PFSK-1 (cell line): ENCODE measurements at regions not wholly inside any gene's neighbourhood (a gene's known extent, or its start where the extent isn't known, plus 50 kb on each side); places are given as distances from the start of the nearest gene placed in this dataset.

Experiments used
- FOXP2 ChIP-seq: optimal IDR thresholded peaks from 2 replicates; pipeline ENCODE3; 2011; ENCODE audit warnings: borderline replicate concordance, control low read depth, inconsistent platforms; ENCODE audit not compliant: insufficient read depth; ENCODE audit errors: extremely low read length, extremely low read depth
- POLR2AphosphoS5 ChIP-seq: IDR thresholded peaks from 2 replicates; pipeline ENCODE4 v1.6.1; 2012; ENCODE audit warnings: low read depth, mild to moderate bottlenecking, control low read depth, low read length, moderate library complexity
- SIN3A ChIP-seq: IDR thresholded peaks from 2 replicates; pipeline ENCODE4 v1.6.1; 2012; ENCODE audit warnings: mild to moderate bottlenecking, low read length, moderate library complexity, borderline replicate concordance; ENCODE audit not compliant: insufficient read depth
- TAF1 ChIP-seq: IDR thresholded peaks from 2 replicates; pipeline ENCODE4 v1.6.1; 2012; ENCODE audit warnings: low read length, control low read depth, borderline replicate concordance; ENCODE audit not compliant: insufficient read depth
- TF ChIP-seq, protein P1 (sequence below), 2 experiments: IDR thresholded peaks; 2 replicates each; pipeline versions ENCODE4 v1.6.1 to v1.8.0; 2011 to 2012; ENCODE audit warnings: low read depth in 2 of 2, low read length in 2 of 2, control low read depth in 1 of 2, inconsistent platforms in 1 of 2, mild to moderate bottlenecking in 1 of 2, moderate library complexity in 1 of 2; ENCODE audit not compliant: insufficient read depth in 1 of 2

DNA sequence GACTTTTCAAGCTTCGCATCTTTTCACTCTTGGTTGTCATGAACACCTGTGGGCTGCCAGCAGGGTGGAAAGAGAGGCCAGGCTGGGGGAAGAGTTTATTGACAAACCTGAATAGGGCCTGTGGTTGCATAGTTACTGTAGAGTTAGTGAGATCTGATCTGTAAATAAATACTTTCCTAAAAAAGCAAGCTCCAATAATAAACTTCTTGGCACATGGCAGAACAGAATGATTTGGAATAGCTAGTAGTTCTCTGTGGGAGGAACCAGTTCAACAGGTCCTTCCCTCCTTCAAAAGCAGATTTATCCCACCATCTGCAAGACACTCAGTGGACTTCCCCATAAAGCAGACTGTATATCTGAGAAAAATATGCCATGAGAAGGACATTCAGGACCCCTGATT lies 445.0 kb downstream of the HACE1 start:
- TF ChIP-seq, protein P1, sequence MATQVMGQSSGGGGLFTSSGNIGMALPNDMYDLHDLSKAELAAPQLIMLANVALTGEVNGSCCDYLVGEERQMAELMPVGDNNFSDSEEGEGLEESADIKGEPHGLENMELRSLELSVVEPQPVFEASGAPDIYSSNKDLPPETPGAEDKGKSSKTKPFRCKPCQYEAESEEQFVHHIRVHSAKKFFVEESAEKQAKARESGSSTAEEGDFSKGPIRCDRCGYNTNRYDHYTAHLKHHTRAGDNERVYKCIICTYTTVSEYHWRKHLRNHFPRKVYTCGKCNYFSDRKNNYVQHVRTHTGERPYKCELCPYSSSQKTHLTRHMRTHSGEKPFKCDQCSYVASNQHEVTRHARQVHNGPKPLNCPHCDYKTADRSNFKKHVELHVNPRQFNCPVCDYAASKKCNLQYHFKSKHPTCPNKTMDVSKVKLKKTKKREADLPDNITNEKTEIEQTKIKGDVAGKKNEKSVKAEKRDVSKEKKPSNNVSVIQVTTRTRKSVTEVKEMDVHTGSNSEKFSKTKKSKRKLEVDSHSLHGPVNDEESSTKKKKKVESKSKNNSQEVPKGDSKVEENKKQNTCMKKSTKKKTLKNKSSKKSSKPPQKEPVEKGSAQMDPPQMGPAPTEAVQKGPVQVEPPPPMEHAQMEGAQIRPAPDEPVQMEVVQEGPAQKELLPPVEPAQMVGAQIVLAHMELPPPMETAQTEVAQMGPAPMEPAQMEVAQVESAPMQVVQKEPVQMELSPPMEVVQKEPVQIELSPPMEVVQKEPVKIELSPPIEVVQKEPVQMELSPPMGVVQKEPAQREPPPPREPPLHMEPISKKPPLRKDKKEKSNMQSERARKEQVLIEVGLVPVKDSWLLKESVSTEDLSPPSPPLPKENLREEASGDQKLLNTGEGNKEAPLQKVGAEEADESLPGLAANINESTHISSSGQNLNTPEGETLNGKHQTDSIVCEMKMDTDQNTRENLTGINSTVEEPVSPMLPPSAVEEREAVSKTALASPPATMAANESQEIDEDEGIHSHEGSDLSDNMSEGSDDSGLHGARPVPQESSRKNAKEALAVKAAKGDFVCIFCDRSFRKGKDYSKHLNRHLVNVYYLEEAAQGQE (IDR thresholded peaks at IDR 0.05; ENCODE audit: insufficient read depth in 1 of 2, low read depth in 2 of 2, low read length in 2 of 2), result no peak
- TF ChIP-seq TAF1 (no peak), FOXP2 (no peak), POLR2AphosphoS5 (no peak), SIN3A (no peak)

DNA sequence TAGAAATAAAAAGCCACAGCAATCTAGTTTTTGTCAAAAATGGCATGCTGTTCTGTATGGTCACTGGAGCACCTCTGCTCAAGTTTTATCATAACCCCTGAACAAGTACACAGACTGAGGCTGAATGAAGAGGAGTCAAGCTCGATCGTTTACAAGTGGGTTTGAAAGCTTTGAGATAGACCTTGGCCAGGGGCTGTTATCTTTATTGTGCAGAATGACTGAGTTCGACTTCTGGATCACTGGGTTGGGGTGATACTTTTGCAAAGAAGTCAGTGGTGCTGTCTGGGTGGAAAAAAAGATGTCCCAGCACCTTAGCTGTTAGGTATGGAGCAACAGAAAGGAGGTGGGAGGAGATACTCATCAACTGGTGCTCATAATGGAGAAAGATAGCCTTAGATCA lies 446.0 kb downstream of the HACE1 start:
- TF ChIP-seq, protein P1 (IDR thresholded peaks at IDR 0.05; ENCODE audit: insufficient read depth in 1 of 2, low read depth in 2 of 2, low read length in 2 of 2), result no peak
- TF ChIP-seq FOXP2, result no peak
- no peak for TF ChIP-seq SIN3A
- TF ChIP-seq POLR2AphosphoS5, result no peak
- no peak for TF ChIP-seq TAF1

DNA sequence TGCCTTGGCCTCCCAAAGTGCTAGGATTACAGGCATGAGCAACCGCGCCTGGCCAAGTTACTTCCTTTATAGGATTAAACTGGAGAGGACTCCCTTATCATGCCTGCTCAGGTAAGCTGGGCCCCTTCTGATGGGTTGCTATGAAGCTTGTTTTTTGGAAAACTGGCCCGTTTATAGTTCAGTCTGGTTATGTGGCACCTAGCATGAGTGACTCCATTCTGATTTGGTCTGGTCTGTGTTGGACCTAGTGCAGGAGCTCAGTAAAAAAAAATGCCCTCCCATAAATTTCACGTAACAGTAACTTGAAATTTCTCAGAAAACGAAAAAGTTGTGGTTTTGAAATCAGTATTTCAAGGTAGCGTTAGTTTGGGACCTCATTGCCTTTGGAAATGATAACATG lies 448.4 kb downstream of the HACE1 start:
- TF ChIP-seq FOXP2 (no peak), TAF1 (no peak), SIN3A (no peak), POLR2AphosphoS5 (no peak)
- TF ChIP-seq, protein P1 (IDR thresholded peaks at IDR 0.05; ENCODE audit: insufficient read depth in 1 of 2, low read depth in 2 of 2, low read length in 2 of 2), result no peak

DNA sequence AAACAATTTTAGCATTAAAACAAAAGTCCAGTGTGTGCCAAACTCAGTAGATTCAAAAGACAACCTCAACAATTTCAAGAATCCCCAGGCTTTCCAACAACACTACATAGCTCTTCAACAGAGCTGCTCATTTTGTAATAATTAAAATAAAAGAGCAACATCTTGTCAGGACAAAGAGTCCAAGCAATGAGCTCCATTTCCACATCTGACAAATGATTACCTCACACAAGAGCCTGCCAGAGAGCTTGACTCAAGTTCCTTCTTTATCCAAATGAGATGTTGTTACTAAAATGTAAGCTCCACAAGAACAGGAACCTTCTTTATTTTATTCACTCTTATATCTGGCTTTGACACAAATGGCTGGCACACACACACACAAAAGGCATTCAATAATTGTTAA lies 449.8 kb downstream of the HACE1 start:
- TF ChIP-seq, protein P1 (IDR thresholded peaks at IDR 0.05; ENCODE audit: insufficient read depth in 1 of 2, low read depth in 2 of 2, low read length in 2 of 2), result no peak
- TF ChIP-seq SIN3A (no peak), FOXP2 (no peak), POLR2AphosphoS5 (no peak), TAF1 (no peak)

DNA sequence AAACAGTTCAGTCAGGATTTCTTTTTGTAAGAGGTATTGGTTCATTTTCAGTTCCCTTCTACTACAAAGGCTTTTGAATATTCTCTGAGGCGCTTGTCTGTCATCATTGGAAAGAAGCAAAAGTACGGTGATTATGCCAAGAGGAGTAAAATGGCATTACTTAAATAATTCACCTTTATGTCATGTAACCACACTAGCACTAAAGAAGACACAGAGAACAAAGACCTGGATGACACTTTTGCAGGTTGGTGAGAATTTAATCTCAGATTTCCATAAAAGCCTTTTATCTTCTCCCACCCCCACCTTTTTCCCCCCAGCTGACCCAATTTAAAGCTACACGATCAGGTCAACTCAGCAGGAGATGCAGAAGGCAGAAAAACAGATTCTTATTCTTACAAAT lies 451.8 kb downstream of the HACE1 start:
- TF ChIP-seq, protein P1 (IDR thresholded peaks at IDR 0.05; ENCODE audit: insufficient read depth in 1 of 2, low read depth in 2 of 2, low read length in 2 of 2), result no peak
- TF ChIP-seq SIN3A, result no peak
- TF ChIP-seq POLR2AphosphoS5, result no peak
- TF ChIP-seq TAF1, result no peak
- no peak for TF ChIP-seq FOXP2
